ENCODE measurements at regions not wholly inside any gene's neighbourhood (a gene's known extent, or its start where the extent isn't known, plus 50 kb on each side); places are given as distances from the start of the nearest gene placed in this dataset.

DNA sequence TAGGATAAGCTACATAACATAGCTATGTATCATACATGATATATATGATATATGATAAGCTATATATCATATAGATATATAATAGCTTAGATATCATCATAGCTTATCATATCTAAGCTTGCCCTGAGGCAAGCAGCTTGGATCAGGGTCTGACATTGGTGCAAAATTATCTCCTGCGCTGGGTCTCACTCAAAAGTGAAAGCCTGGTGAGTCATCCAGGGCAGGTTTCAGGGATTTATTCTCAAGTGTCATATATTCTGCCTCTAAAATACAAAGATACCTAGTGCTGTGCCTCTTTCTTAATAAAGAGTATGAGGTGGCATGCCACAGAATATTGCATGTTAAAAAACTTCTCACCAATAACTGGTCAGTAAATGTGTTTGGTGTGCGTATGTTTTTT is 105.9 kb downstream of the CDC14C start:
- TF ChIP-seq, protein P1, sequence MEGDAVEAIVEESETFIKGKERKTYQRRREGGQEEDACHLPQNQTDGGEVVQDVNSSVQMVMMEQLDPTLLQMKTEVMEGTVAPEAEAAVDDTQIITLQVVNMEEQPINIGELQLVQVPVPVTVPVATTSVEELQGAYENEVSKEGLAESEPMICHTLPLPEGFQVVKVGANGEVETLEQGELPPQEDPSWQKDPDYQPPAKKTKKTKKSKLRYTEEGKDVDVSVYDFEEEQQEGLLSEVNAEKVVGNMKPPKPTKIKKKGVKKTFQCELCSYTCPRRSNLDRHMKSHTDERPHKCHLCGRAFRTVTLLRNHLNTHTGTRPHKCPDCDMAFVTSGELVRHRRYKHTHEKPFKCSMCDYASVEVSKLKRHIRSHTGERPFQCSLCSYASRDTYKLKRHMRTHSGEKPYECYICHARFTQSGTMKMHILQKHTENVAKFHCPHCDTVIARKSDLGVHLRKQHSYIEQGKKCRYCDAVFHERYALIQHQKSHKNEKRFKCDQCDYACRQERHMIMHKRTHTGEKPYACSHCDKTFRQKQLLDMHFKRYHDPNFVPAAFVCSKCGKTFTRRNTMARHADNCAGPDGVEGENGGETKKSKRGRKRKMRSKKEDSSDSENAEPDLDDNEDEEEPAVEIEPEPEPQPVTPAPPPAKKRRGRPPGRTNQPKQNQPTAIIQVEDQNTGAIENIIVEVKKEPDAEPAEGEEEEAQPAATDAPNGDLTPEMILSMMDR (IDR thresholded peaks at IDR 0.05), result no peak

DNA sequence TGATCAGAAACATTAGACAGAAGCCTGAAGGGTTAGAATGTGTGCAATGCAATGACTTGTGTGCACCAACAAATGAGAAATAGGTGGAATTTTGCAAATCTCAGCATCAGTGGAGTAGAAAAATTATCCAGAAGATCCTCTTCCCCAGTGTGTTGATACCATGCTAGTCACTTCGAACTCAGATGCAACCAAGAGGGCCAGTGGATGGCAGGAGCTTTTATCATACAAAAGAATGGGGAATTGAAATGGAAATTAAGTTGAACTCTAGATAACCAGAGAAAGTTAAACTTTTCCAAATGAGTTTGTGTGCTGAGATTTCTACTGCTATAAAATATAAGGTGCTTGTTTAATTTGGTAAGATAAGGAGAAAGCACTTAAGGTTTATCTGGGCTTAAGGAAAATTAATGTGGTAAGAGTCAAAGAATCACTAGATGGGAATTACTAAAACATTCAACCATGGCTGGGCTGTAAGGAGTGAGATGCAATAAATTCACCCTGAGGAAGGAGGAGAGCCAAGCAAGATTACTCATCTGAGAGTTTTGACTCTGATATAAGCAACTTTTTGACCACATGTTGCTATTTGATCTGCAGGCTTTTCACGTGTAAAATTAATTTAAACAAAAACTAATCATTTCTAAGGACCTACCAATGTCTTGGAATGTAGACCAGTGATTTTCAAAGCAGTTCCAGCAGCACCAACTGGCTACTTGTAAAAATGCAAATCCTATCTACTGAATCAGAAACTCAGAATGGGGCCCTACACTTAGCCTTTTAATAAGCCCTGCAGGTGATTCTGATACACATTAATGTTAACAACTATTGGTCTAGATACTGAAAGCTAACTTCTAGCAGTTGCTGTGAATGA is 113.2 kb downstream of the CDC14C start:
- TF ChIP-seq, protein P1 (IDR thresholded peaks at IDR 0.05), result no peak

DNA sequence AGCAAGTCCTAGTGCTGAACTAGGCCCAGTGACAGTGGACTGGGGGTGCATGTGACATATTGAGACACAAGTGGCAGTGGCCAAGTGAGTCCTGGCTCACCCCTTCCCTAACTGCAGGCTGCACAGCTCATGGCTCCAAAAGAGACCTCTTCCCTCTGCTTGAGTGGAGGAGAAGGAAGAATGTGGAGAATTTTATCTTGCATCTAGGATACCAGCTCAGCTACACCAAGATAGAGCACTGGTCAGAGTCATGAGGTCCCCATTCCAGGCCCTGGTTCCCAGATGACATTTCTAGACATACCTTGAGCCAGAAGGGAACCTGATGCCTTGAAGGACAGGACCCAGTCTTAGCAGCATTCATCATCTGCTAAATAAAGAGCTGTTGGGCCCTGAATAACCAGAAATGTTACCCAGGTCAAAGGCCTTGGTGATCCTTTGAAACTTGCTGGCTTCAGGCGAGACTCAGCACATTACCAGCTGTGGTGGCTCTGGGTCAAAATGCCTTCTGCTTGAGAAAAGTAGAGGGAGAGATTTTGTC is 114.5 kb downstream of the CDC14C start:
- TF ChIP-seq, protein P1 (IDR thresholded peaks at IDR 0.05), result no peak

DNA sequence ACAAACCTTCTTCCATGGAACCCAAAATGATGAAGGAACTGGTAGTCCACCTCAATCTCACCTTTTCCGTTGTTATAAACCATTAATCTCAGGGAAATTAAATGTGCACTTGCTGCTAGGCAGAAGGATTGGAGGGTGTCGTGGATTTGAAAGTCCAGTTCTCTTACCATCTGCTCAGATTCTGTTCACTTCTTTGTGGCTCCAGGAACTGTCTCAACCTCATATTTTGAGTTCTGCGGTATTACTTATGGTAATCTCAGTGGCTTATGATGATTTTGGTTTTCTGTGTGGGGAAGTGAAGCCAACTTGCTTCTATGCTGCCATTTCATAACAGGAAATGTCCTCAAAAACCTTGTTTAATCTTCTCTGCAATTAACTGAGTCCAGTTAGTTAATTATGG is 136.4 kb downstream of the CDC14C start:
- TF ChIP-seq, protein P1 (IDR thresholded peaks at IDR 0.05), result no peak

DNA sequence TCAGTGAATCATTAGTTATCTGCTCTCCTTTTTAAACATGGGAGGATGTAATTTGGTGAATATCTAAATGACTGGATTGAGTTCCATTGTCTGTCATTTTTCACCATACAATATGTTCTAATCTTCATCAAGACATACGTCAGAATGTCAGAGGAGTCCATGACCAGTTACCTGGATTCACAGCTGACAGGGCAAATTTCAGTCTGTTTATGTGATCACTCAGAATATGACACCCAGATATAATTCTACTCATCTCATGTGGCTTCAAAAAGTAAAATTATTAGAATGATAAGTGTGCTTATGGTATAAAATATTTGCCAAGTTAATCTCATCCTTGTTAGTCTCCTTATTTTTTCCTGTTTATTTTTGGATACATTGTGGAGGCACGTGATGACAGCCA is 150.2 kb downstream of the CDC14C start:
- TF ChIP-seq, protein P1 (IDR thresholded peaks at IDR 0.05), result no peak

DNA sequence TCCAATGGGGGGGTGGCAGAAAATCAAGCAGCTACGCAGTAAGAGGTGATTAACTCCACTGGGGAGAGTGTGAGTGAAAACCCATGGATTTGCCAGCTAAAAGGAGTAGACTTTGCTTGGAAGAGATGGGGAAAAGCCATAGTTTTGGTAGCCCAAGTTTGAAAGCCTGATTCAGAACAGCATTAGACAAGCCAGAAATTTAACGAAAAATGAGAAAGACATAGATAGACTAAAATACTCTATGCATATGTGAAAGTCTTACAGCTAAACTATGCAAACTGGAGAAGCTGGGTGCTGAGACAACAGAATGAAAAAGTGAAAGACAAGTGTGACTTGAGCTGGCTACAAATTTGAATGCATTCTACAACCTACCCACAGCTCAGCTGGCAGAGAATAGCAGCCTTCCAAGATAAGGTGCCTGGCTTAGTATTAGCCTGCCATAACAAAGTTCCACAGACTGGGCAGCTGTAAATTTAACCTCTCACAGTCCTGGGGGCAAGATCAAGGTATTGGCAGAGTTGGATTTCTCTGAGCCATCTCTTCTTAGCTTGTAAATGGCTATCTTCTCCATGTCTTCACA is 156.6 kb downstream of the CDC14C start:
- TF ChIP-seq, protein P1 (IDR thresholded peaks at IDR 0.05), result no peak

DNA sequence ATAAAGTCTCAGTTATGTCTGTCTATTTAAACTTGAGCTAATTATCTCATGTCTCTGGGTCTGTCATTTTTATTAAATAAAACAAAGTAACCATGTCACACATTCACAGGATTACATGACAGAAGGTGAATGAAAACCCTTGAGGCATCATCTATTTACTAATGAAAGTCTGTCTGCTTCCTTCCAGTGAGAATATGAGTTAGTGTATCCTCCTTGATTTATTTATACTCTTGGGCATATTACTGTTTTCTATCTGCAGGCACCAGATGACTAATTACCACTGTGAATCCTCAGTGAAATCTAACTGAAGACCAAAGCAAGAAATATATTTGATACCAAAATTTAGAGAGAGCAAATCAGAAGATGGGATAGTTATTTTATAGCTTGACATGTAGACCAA is 163.7 kb downstream of the CDC14C start:
- TF ChIP-seq, protein P1 (IDR thresholded peaks at IDR 0.05), result no peak
